GM19023 (cell line): ENCODE measurements at regions not wholly inside any gene's neighbourhood (a gene's known extent, or its start where the extent isn't known, plus 50 kb on each side); places are given as distances from the start of the nearest gene placed in this dataset.
"Not testable (repeated sequence)": the region's sequence is repeated elsewhere in the genome, so short reads cannot be mapped to it uniquely, and the experiment has no call there.

Source experiments
- ATAC-seq: cut with Tn5 transposase; IDR thresholded peaks from one replicate; pipeline ENCODE4 v1.9.1; 2021; ENCODE audit warnings: mild to moderate bottlenecking, moderate library complexity; ENCODE audit not compliant: unreplicated experiment

- ATAC-seq: no peak
Measured at GRCh38 chr6:106749609-106750008, 120.2 kb downstream of the QRSL1 start.

DNA sequence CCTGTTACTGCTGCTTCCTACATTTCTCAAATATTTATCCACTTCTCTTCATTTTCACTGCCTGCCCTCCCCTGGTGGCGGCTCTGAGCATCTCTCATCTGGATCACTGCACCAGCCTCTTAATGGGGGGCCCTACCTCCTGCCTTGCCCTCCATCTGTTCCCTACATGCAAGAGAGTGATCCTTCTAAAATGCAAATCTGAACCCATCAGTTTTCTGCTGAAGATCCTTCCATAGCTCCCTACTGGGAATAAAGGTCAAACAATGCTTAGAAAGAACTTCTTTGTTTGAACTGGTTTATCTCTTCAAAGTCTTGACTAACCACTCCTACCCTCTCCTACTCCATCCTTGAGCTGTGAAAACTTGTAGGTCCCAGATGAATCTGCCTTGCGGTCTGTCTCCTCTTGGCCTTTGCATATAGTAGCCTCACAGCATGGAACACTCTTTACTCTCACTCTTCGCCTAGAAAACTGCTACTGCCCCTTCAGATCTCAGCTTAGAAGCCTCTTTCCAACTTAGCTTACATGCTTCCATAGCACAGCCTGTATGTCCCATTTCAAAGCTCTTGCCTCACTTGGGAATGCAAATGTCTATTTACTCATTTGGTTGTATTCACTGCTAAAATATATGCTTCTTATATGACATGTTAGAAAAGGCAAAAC, 119.3 kb downstream of the QRSL1 start:
- ATAC-seq: no peak

GRCh38 chr6:106747139-106747538, 117.8 kb downstream of the QRSL1 start:
- ATAC-seq: no peak

DNA sequence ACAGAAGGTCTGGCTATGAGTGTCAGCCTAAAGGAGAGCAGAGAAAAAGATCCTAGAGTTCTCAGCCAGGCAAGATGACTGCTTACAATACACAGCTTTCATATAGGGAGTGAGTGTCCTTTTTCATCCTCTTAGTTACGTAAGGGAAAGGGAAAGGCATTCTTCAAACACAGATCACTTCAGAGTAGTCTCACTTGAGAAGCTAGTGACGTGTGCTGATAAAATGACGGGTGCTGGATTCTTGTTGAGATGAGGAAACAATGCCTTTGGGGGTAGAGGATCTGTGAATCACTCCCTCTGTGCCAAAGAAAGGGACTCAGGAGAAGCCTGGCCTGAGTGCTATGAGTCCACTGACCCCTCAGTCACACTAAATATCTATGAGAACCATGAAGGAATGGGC, 117.3 kb downstream of the QRSL1 start:
- ATAC-seq: no peak

- no peak for ATAC-seq
Measured at GRCh38 chr6:106745824-106746582, 116.6 kb downstream of the QRSL1 start.

DNA sequence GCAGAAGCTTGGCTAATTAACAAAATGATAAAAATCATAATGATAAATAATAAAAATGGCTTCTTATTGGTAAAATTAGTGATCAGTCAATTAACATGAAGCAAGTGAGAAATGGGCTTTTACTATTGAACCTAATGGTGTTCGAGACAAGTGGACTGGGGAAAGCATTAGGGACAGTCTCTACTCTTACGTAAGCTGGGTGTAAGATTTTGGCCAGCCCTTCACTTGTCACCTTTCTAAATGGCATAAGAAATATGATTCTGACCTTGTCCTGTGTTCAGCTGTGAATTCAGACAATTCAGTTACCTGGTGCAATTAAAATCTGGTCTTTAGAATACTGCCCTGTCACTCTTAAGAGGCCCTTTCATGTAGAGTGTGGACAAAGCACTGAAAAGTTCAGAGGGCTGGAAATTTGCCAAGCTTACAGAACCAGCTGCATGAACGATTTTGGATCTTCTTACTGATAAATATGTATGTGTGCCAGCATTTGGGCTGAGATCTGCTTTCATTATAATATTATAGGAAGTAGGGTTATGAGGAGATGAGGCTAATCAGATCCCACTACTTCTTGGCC, 115.9 kb downstream of the QRSL1 start:
- ATAC-seq: no peak

DNA sequence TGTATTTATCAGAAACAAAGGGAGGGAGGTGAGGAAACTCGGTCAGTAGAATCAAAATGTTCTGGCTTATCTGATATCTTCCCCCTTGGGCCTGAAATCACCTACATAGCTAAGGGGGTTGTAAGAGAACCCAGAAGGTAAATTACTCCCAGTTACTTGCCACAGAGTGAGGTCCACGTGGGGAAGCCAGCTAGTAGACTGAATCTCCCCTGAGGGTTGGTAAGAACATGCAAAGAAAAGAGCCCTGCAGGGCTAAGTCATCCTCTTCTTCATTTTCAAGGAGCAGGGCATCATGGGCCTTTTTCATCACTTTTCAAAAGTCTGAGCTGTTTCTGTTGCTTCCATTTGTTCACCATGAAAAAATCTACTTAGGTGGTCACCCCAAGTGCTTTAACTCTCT, 115.4 kb downstream of the QRSL1 start:
- ATAC-seq: no peak

- ATAC-seq: not testable (repeated sequence)
Measured at GRCh38 chr6:106744029-106744428, 114.7 kb downstream of the QRSL1 start.

DNA sequence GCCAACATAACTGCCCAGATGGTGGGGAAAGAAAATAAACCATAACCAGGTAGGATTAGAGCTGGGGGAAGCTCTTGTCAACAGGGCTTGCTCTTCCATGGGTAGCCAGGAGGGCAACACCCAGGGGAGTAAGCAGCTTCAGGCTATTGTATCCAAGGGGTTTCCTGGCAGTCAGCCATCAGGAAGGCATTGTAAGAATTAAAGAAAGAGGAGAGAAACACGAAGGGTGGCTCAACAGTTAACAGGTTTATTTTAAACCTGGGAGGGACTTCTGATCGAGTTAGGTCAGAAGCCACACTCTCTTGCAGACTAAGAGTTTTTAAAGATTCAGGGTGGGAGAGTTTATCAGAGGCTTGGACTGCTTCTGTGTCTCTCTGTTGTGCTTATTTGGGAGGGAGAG, 114.2 kb downstream of the QRSL1 start:
- ATAC-seq: no peak

- no peak for ATAC-seq
Measured at GRCh38 chr6:106740287-106740686, 110.9 kb downstream of the QRSL1 start.

DNA sequence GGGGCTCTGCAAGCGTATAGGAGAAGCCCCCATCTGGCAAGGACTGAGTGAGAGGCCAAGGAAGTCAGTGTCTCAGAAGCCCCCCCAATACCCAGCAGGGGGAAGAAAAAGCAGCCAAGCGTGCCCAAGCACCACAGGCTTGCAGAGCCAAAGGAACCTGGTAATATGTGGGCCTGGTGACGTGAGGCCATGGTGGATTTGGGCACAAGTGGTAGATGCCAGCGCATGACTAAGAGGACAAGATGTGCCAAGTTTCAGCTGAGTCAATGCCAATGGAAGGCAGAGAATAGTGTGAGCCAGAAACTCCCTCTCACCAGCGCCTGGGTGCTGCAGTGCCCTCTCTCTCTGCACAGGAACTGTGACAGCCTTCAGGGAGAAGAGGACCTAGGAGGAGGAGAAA, 110.0 kb downstream of the QRSL1 start:
- ATAC-seq: no peak

DNA sequence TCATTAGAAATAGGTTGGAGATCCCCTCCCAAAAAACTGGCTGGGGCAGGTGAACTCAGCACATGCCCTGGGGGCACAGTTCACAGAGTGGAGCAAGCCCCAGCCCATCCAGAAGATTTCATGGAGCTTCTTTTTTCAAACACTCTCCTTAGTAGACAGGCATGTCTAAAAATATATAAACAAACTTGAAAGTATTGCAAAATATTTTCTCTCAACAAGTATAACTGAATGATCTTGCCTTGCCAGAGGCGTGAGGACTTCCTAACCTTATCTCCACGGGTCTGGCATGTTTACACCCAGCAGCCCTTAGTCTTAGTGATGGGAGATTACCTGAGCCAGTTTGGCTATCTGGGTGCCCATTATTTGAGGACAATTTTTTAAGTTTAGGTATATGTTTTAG, 107.1 kb downstream of the QRSL1 start:
- ATAC-seq: no peak

GRCh38 chr6:106735828-106736227, 106.5 kb downstream of the QRSL1 start:
- ATAC-seq: no peak

GRCh38 chr6:106735136-106735633, 105.8 kb downstream of the QRSL1 start:
- ATAC-seq: no peak

DNA sequence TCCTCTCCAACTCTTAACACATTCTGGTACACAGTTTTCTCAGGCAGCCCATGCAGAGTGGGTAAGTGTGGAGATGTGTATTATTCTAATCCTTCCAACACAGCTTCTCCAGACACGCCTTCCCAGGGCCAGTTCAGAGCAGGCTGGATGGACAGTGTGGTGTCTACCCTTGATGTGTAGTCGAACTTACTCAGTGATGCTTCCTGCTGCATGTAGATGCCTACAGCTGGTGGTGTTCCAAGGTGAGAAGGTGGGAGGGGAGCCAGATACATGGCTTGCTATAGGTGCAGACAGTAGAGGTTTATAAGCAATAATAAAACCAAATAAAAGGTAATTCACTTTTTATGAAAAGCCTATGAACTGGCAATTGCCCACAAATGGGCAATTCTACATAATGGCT, 104.0 kb downstream of the QRSL1 start:
- no peak for ATAC-seq

GRCh38 chr6:106732376-106732940, 103.1 kb downstream of the QRSL1 start:
- ATAC-seq: no peak

DNA sequence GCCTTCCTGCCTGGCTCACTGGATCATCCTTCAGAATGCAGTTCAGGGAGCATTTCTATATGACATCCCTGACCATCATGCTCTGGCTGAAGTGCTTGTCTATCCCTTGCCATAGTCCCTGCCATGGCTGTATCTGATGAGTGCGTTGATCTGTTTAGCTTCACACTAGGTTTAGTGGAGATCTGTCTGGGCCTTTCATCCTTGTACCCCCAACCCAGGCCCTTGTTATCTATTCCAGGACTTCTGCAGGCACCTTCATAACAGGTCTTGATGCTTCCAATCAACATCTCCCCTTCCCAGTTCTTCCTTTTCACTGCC, 102.4 kb downstream of the QRSL1 start:
- ATAC-seq: no peak

DNA sequence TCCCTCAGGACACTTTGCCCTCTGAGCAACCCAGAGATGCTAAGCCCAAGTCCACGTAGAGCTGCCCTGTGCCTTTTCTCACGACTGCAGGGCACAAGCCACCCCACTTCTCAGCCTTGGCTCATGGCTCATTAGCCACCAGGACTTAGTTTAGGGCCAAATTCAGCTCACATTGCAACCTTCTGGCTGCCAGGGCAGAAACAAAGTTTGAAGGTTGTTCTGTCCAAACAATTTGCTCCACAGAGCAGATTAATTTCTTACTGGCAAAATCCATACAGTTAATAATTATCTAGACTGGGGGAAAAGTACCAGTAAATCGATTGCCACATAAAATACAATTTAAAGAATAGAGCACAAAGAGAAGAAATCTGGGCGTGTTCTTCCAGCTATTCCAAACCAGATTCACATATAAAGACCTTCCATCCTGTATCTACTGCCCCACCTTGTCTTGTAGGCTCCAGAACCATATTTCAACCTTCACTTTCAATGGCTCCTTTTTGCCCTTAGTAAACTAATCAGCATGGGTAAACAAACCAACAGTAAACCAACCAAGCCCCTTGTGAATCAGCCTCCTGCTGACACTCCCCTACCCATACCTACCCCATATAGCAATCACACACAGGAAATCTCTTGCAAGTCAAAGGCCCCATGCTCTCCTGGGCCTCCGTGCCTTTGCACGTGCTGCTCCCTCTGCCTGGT, 101.9 kb downstream of the QRSL1 start:
- ATAC-seq: no peak

DNA sequence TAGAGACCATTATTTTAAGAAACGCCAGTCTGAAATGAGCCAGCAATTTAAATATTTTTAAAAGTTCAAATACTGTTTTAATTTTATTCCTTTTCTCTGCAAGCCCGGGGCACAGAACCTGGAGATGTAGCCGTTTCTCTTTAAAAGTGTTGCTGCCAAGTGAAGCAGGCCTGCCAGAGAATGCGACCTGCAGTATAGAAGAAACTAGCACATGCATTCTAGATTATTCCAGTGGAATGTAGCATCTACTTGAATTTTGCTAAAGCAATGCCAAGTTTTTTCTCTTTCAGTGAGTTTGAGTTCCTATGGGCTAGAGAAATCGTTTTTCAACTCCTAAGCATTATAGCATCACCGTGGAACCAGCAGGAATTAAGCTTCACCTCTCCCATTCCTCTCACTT, 101.3 kb downstream of the QRSL1 start:
- ATAC-seq: no peak

- ATAC-seq: no peak
Measured at GRCh38 chr6:106730264-106730663, 100.9 kb downstream of the QRSL1 start.

- ATAC-seq: no peak
Measured at GRCh38 chr6:106729841-106730240, 100.5 kb downstream of the QRSL1 start.
